ENCODE measurements at regions not wholly inside any gene's neighbourhood (a gene's known extent, or its start where the extent isn't known, plus 50 kb on each side); places are given as distances from the start of the nearest gene placed in this dataset.

- Histone ChIP-seq H3K4me3 (no peak overlapping the region), H3K27me3 (ENCODE audit: insufficient read depth) (no peaks in the 10 kb centered on the region), H3K79me2 (replicated peaks; ENCODE audit: insufficient read depth) (no peaks in the 10 kb centered on the region), H3K4me1 (ENCODE audit: insufficient read depth) (no peaks in the 10 kb centered on the region), H3F3A (replicated peaks; ENCODE audit: low read depth) (no peaks in the 10 kb centered on the region), H3K9me2 (ENCODE audit: insufficient read depth) (peaks cover 3% of the 10 kb centered on the region), H3K4me2 (no peak overlapping the region), H3K36me3 (ENCODE audit: insufficient read depth) (no peaks in the 10 kb centered on the region), H2AFZ (no peak overlapping the region), H4K20me1 (replicated peaks; ENCODE audit: insufficient read depth) (no peaks in the 10 kb centered on the region), H3K27ac (ENCODE audit: low read depth) (no peak overlapping the region)
- no peak for ATAC-seq
- no peaks in the 10 kb centered on the region for H3K27me3 Mint-ChIP-seq (ENCODE audit: insufficient read depth, low read depth, poor library complexity)
- H3K4me1 Mint-ChIP-seq, result no peaks in the 10 kb centered on the region
- TF ChIP-seq EZH2phosphoT487 (IDR thresholded peaks at IDR 0.05; ENCODE audit: unreplicated experiment) (no peak), JUNB (IDR thresholded peaks at IDR 0.05; ENCODE audit: unreplicated experiment) (no peak), ZNF462 (CRISPR knock-in tag; IDR thresholded peaks at IDR 0.05) (no peak), REST (IDR thresholded peaks at IDR 0.05; ENCODE audit: unreplicated experiment) (no peak), ZNF114 (CRISPR knock-in tag; IDR thresholded peaks at IDR 0.05) (no peak), POLR2AphosphoS5 (IDR thresholded peaks at IDR 0.05; ENCODE audit: low read depth) (no peak), CREB1 (CRISPR knock-in tag; IDR thresholded peaks at IDR 0.05; ENCODE audit: low read depth) (no peak), ZNF331 (CRISPR knock-in tag; IDR thresholded peaks at IDR 0.05; ENCODE audit: low read depth) (no peak), ETS1 (IDR thresholded peaks at IDR 0.05) (no peak), EZH2 (IDR thresholded peaks at IDR 0.05; ENCODE audit: low read depth, unreplicated experiment) (no peak), CTCF (conservative IDR thresholded peaks at IDR 0.05; ENCODE audit: low read depth in 2 of 2) (no peak), NANOG (IDR thresholded peaks at IDR 0.05; ENCODE audit: borderline replicate concordance) (no peak), STAT1 (IDR thresholded peaks at IDR 0.05; ENCODE audit: unreplicated experiment) (no peak)
- H3K27ac Mint-ChIP-seq, result no peak overlapping the region
- H3K9me3 Mint-ChIP-seq, result no peaks in the 10 kb centered on the region
- no peak overlapping the region for H3K4me3 Mint-ChIP-seq
- DNase-seq (ENCODE audit: low spot score), result no peak
- no peaks in the 10 kb centered on the region for H3K36me3 Mint-ChIP-seq (ENCODE audit: low read depth)
Observed at GRCh38 chr9:69955536-69956355, 87.9 kb upstream of the MAMDC2 start.
